ENCODE measurements at regions not wholly inside any gene's neighbourhood (a gene's known extent, or its start where the extent isn't known, plus 50 kb on each side); places are given as distances from the start of the nearest gene placed in this dataset.

GRCh38 chr4:18631586-18631985 is 610.0 kb upstream of the LCORL start:
- no peak for TF ChIP-seq EZH2phosphoT487 (conservative IDR thresholded peaks at IDR 0.05; ENCODE audit: low read length)
- no peak for TF ChIP-seq CTCF (IDR thresholded peaks at IDR 0.05; ENCODE audit: insufficient read depth, low read length, poor library complexity, severe bottlenecking)

GRCh38 chr4:18630218-18631110 is 608.9 kb upstream of the LCORL start:
- H3K27me3 ChIP-seq (ENCODE audit: low read length): no peaks in the 10 kb centered on the region
- no peaks in the 10 kb centered on the region for H3K79me2 ChIP-seq (ENCODE audit: insufficient read depth, low read length)
- no peaks in the 10 kb centered on the region for H3K9me3 ChIP-seq (ENCODE audit: insufficient read depth, low read length)
- no peaks in the 10 kb centered on the region for H3K9me2 ChIP-seq (replicated peaks; ENCODE audit: insufficient read depth, low read length)
- TF ChIP-seq EZH2phosphoT487 (conservative IDR thresholded peaks at IDR 0.05; ENCODE audit: low read length) (no peak), CTCF (IDR thresholded peaks at IDR 0.05; ENCODE audit: insufficient read depth, low read length, poor library complexity, severe bottlenecking) (no peak)
- no peak overlapping the region for H3K4me2 ChIP-seq (ENCODE audit: low read depth, low read length, poor library complexity, severe bottlenecking)
- H3K9ac ChIP-seq (ENCODE audit: low read length): no peak overlapping the region
- no peaks in the 10 kb centered on the region for H4K20me1 ChIP-seq (ENCODE audit: low read depth, low read length)
- no peak overlapping the region for H3K27ac ChIP-seq (ENCODE audit: low read depth, low read length)
- H3K4me3 ChIP-seq (ENCODE audit: insufficient read depth, low read length, poor library complexity, severe bottlenecking): no peak overlapping the region
- H3F3A ChIP-seq (ENCODE audit: insufficient read depth): no peaks in the 10 kb centered on the region
- no peak overlapping the region for H2AFZ ChIP-seq (ENCODE audit: low read depth, low read length, severe bottlenecking)
- no peaks in the 10 kb centered on the region for H3K36me3 ChIP-seq (ENCODE audit: low read length)

More at GRCh38 chr4:18631586-18631985, 610.0 kb upstream of the LCORL start:
- no peaks in the 10 kb centered on the region for H3K79me2 ChIP-seq (ENCODE audit: insufficient read depth, low read length)
- H3K36me3 ChIP-seq (ENCODE audit: low read length): no peaks in the 10 kb centered on the region
- H3K27me3 ChIP-seq (ENCODE audit: low read length): no peaks in the 10 kb centered on the region
- H3K9ac ChIP-seq (ENCODE audit: low read length): no peak overlapping the region
- H3K9me3 ChIP-seq (ENCODE audit: insufficient read depth, low read length): no peaks in the 10 kb centered on the region
- H3K4me3 ChIP-seq (ENCODE audit: insufficient read depth, low read length, poor library complexity, severe bottlenecking): no peak overlapping the region
- no peaks in the 10 kb centered on the region for H3K9me2 ChIP-seq (replicated peaks; ENCODE audit: insufficient read depth, low read length)
- no peaks in the 10 kb centered on the region for H4K20me1 ChIP-seq (ENCODE audit: low read depth, low read length)
- no peaks in the 10 kb centered on the region for H3F3A ChIP-seq (ENCODE audit: insufficient read depth)
- H2AFZ ChIP-seq (ENCODE audit: low read depth, low read length, severe bottlenecking): no peak overlapping the region
- no peak overlapping the region for H3K4me2 ChIP-seq (ENCODE audit: low read depth, low read length, poor library complexity, severe bottlenecking)
- no peak overlapping the region for H3K27ac ChIP-seq (ENCODE audit: low read depth, low read length)

GRCh38 chr4:18627447-18628005 is 606.0 kb upstream of the LCORL start:
- H3F3A ChIP-seq (ENCODE audit: insufficient read depth): no peaks in the 10 kb centered on the region
- no peak overlapping the region for H3K27ac ChIP-seq (ENCODE audit: low read depth, low read length)
- no peaks in the 10 kb centered on the region for H4K20me1 ChIP-seq (ENCODE audit: low read depth, low read length)
- no peaks in the 10 kb centered on the region for H3K9me3 ChIP-seq (ENCODE audit: insufficient read depth, low read length)
- TF ChIP-seq EZH2phosphoT487 (conservative IDR thresholded peaks at IDR 0.05; ENCODE audit: low read length) (no peak), CTCF (IDR thresholded peaks at IDR 0.05; ENCODE audit: insufficient read depth, low read length, poor library complexity, severe bottlenecking) (no peak)
- H3K36me3 ChIP-seq (ENCODE audit: low read length): no peaks in the 10 kb centered on the region
- H3K9ac ChIP-seq (ENCODE audit: low read length): no peak overlapping the region
- no peak overlapping the region for H3K4me3 ChIP-seq (ENCODE audit: insufficient read depth, low read length, poor library complexity, severe bottlenecking)
- no peak overlapping the region for H3K4me2 ChIP-seq (ENCODE audit: low read depth, low read length, poor library complexity, severe bottlenecking)
- H3K9me2 ChIP-seq (replicated peaks; ENCODE audit: insufficient read depth, low read length): no peaks in the 10 kb centered on the region
- H2AFZ ChIP-seq (ENCODE audit: low read depth, low read length, severe bottlenecking): no peak overlapping the region
- no peaks in the 10 kb centered on the region for H3K79me2 ChIP-seq (ENCODE audit: insufficient read depth, low read length)
- H3K27me3 ChIP-seq (ENCODE audit: low read length): no peaks in the 10 kb centered on the region

All from SU-DHL-6 (cell line).